Fibroblast of skin of abdomen (primary cell): ENCODE measurements at regions not wholly inside any gene's neighbourhood (a gene's known extent, or its start where the extent isn't known, plus 50 kb on each side); places are given as distances from the start of the nearest gene placed in this dataset.

Experiments
- DNase-seq: peaks from one replicate; pipeline ENCODE4 v3.0.0-alpha.2; 2013

GRCh38 chr2:108067820-108068405, 81.6 kb downstream of the SLC5A7 start:
- DNase-seq: no peak

- no peak for DNase-seq
These were observed 83.4 kb downstream of the SLC5A7 start for GRCh38 chr2:108069515-108070310.

GRCh38 chr2:108073415-108074072, 87.2 kb downstream of the SLC5A7 start:
- DNase-seq: no peak

- no peak for DNase-seq
These were observed 87.8 kb downstream of the SLC5A7 start for GRCh38 chr2:108074150-108074549.

- DNase-seq: no peak
These were observed 88.6 kb downstream of the SLC5A7 start for GRCh38 chr2:108074946-108075345.

GRCh38 chr2:108076527-108076926, 90.2 kb downstream of the SLC5A7 start:
- DNase-seq: no peak

GRCh38 chr2:108079736-108080135, 93.4 kb downstream of the SLC5A7 start:
- DNase-seq: no peak

GRCh38 chr2:108080177-108080576, 93.9 kb downstream of the SLC5A7 start:
- no peak for DNase-seq

- no peak for DNase-seq
These were observed 96.7 kb downstream of the SLC5A7 start for GRCh38 chr2:108082978-108083377.

GRCh38 chr2:108084311-108084710, 98.0 kb downstream of the SLC5A7 start:
- DNase-seq: no peak

- DNase-seq: no peak
These were observed 106.6 kb downstream of the SLC5A7 start for GRCh38 chr2:108092886-108093285.

- no peak for DNase-seq
These were observed 115.2 kb downstream of the SLC5A7 start for GRCh38 chr2:108101481-108101880.

GRCh38 chr2:108106731-108107130, 120.4 kb downstream of the SLC5A7 start:
- no peak for DNase-seq

- no peak for DNase-seq
These were observed 125.6 kb downstream of the SLC5A7 start for GRCh38 chr2:108111936-108112335.

- no peak for DNase-seq
These were observed 123.9 kb upstream of the SULT1C3 start for GRCh38 chr2:108115868-108116267.

GRCh38 chr2:108118996-108119395, 120.8 kb upstream of the SULT1C3 start:
- no peak for DNase-seq

- DNase-seq: no peak
These were observed 120.3 kb upstream of the SULT1C3 start for GRCh38 chr2:108119492-108119891.

- no peak for DNase-seq
These were observed 114.9 kb upstream of the SULT1C3 start for GRCh38 chr2:108124736-108125495.

GRCh38 chr2:108125581-108125980, 114.2 kb upstream of the SULT1C3 start:
- no peak for DNase-seq

GRCh38 chr2:108128249-108128648, 111.5 kb upstream of the SULT1C3 start:
- no peak for DNase-seq

- no peak for DNase-seq
These were observed 110.1 kb upstream of the SULT1C3 start for GRCh38 chr2:108129636-108130035.

- DNase-seq: no peak
These were observed 106.3 kb upstream of the SULT1C3 start for GRCh38 chr2:108133457-108133856.

- peak; percentile 6 for DNase-seq
These were observed 100.2 kb upstream of the SULT1C3 start for GRCh38 chr2:108139521-108139920.
